PC-3 (cell line): ENCODE measurements at regions not wholly inside any gene's neighbourhood (a gene's known extent, or its start where the extent isn't known, plus 50 kb on each side); places are given as distances from the start of the nearest gene placed in this dataset.

Source experiments
- CTCF ChIP-seq: fragments of 300-600 bp; sonication (generic); conservative IDR thresholded peaks from 2 replicates; pipeline ENCODE4 v1.5.1; 2017; ENCODE audit warnings: antibody characterized with exemption, low read depth, mild to moderate bottlenecking, low read length
- EZH2 ChIP-seq: fragments of 300-600 bp; sonication (generic); IDR thresholded peaks from one replicate; pipeline ENCODE4 v1.6.1; 2017; ENCODE audit warnings: antibody characterized with exemption, mild to moderate bottlenecking, low read length; ENCODE audit not compliant: unreplicated experiment

GRCh38 chr7:96479015-96479645 lies 157.2 kb upstream of the SLC25A13 start:
- TF ChIP-seq CTCF (no peak), EZH2 (no peak)
